ENCODE measurements at regions not wholly inside any gene's neighbourhood (a gene's known extent, or its start where the extent isn't known, plus 50 kb on each side); places are given as distances from the start of the nearest gene placed in this dataset.

DNA sequence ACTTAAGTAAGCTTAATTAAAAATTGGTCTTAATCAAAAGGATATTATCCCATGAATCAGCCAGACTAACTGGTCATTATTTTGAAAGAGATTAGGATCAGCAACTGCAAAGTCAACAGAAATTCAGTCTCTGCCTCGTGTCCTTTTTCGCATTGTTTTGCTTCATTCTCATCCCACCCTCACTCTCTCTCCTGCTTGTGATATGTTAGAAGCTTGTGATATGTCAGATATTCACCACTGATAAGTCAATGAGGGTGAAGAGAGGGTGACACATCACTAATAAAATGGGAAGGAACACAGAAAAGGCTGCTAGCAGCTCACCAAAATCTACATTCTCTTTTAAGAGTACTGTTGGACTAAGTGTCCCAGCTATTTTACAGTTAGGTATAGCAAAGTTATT, 146.1 kb downstream of the SUCNR1 start:
- Histone ChIP-seq H3K27ac (no peak overlapping the region), H3K27me3 (no peaks in the 10 kb centered on the region), H3K4me1 (ENCODE audit: control insufficient read depth in 1 of 2, insufficient read depth in 1 of 2, low read depth in 1 of 2, low read length in 1 of 2) (no peaks in the 10 kb centered on the region), H3K9me3 (no peaks in the 10 kb centered on the region), H3K36me3 (no peaks in the 10 kb centered on the region), H3K4me3 (ENCODE audit: low read depth in 1 of 2, low read length in 1 of 2) (no peak overlapping the region)
- TF ChIP-seq CTCF (IDR thresholded peaks at IDR 0.05) = no peak

DNA sequence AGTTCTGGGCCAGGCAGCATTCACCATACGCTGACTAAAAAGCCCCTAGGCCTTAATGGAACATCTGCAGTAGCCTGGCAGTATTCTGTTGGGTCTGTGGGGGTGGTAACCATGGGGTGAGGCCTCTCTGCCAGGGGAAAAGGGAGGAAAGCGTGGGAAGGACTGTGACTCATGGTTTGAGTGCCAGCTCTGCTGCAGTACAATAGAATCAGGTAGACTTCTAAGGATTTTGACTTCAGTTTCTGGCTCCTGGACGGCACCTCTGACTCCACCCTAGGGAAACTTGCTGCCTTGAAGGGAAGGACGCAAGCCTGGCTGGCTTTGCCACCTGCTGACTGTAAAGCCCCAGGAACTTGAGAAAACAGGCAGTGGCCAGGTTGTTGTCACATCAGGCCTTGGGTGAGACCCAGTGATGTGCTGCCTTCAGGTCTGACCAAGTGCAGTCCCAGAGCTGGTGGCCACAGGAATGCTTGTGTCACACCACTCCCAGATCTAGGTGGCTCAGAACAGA, 148.6 kb downstream of the SUCNR1 start:
- Histone ChIP-seq H3K36me3 (no peaks in the 10 kb centered on the region), H3K27ac (no peak overlapping the region), H3K4me3 (ENCODE audit: low read depth in 1 of 2, low read length in 1 of 2) (no peak overlapping the region), H3K4me1 (ENCODE audit: control insufficient read depth in 1 of 2, insufficient read depth in 1 of 2, low read depth in 1 of 2, low read length in 1 of 2) (no peaks in the 10 kb centered on the region), H3K27me3 (no peaks in the 10 kb centered on the region), H3K9me3 (no peaks in the 10 kb centered on the region)
- no peak for TF ChIP-seq CTCF (IDR thresholded peaks at IDR 0.05)

DNA sequence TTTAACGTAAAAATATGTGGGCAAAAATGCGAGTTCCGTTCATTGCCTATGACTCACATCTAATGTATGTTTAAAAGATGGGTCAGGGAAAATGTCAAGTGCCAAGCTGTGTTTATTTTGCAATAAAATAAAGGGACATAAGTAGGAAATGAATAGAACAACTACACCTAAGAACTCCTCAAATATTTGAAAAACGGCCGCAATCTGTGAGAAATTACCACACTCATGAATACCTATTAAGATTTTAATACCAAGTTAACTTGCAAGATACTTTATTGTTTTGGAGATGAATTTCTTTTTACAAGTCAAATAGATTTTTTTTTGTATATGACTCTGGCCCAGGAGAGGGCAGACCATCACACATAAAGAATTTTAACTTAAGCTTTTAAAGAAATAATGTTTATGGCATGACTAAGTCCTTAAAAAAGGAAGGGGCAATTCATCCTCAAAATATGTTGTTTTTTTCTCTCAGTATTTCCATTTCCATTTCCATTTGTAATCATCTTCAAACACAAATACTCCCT, 152.7 kb downstream of the SUCNR1 start:
- no peaks in the 10 kb centered on the region for H3K27me3 ChIP-seq
- no peaks in the 10 kb centered on the region for H3K36me3 ChIP-seq
- no peaks in the 10 kb centered on the region for H3K4me1 ChIP-seq (ENCODE audit: control insufficient read depth in 1 of 2, insufficient read depth in 1 of 2, low read depth in 1 of 2, low read length in 1 of 2)
- H3K4me3 ChIP-seq (ENCODE audit: low read depth in 1 of 2, low read length in 1 of 2) = no peak overlapping the region
- H3K27ac ChIP-seq = no peak overlapping the region
- TF ChIP-seq CTCF (IDR thresholded peaks at IDR 0.05) = no peak
- no peaks in the 10 kb centered on the region for H3K9me3 ChIP-seq

- H3K27me3 ChIP-seq = no peaks in the 10 kb centered on the region
- no peaks in the 10 kb centered on the region for H3K9me3 ChIP-seq
- H3K36me3 ChIP-seq = no peaks in the 10 kb centered on the region
- H3K4me1 ChIP-seq (ENCODE audit: control insufficient read depth in 1 of 2, insufficient read depth in 1 of 2, low read depth in 1 of 2, low read length in 1 of 2) = no peaks in the 10 kb centered on the region
- H3K4me3 ChIP-seq (ENCODE audit: low read depth in 1 of 2, low read length in 1 of 2) = no peak overlapping the region
- H3K27ac ChIP-seq = no peak overlapping the region
- TF ChIP-seq CTCF (IDR thresholded peaks at IDR 0.05) = no peak
These were observed 156.9 kb downstream of the SUCNR1 start for GRCh38 chr3:152030320-152030719.

- Histone ChIP-seq H3K36me3 (no peaks in the 10 kb centered on the region), H3K9me3 (peaks cover 4% of the 10 kb centered on the region), H3K4me1 (ENCODE audit: control insufficient read depth in 1 of 2, insufficient read depth in 1 of 2, low read depth in 1 of 2, low read length in 1 of 2) (no peaks in the 10 kb centered on the region), H3K27me3 (no peaks in the 10 kb centered on the region), H3K27ac (no peak overlapping the region), H3K4me3 (ENCODE audit: low read depth in 1 of 2, low read length in 1 of 2) (no peak overlapping the region)
- no peak for TF ChIP-seq CTCF (IDR thresholded peaks at IDR 0.05)
These were observed 157.9 kb downstream of the SUCNR1 start for GRCh38 chr3:152031321-152031720.

DNA sequence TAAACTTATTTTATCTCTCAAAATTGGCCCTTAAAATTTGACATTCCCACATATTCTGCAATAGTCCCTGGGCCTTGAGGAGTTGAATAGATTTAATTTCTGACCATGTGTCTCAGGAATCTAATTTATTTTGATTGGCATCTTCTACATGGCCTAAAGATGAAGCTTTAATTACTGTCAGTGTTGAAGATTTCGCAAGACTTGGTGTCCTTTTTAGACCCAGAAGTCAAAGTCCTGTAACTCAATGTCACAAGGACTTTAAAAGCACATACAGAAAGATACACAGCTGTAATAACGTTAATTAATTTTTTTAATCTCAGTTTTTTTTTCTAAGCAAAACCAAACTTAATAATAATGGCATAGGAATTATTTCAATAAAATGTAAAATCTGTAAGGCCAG, 163.9 kb downstream of the SUCNR1 start:
- no peak overlapping the region for H3K27ac ChIP-seq
- TF ChIP-seq CTCF (IDR thresholded peaks at IDR 0.05) = no peak
- H3K4me1 ChIP-seq (ENCODE audit: control insufficient read depth in 1 of 2, insufficient read depth in 1 of 2, low read depth in 1 of 2, low read length in 1 of 2) = no peaks in the 10 kb centered on the region
- peaks cover 6% of the 10 kb centered on the region for H3K9me3 ChIP-seq
- no peaks in the 10 kb centered on the region for H3K27me3 ChIP-seq
- no peak overlapping the region for H3K4me3 ChIP-seq (ENCODE audit: low read depth in 1 of 2, low read length in 1 of 2)
- H3K36me3 ChIP-seq = no peaks in the 10 kb centered on the region

Data from neutrophil (primary cell).